T-helper 2 cell (primary cell): ENCODE measurements at regions not wholly inside any gene's neighbourhood (a gene's known extent, or its start where the extent isn't known, plus 50 kb on each side); places are given as distances from the start of the nearest gene placed in this dataset.

Experiments used
- DNase-seq, 5 experiments: peaks; one replicate each; pipeline versions ENCODE4 v3.0.0 to v3.0.0-alpha.2; 2012 to 2022

DNA sequence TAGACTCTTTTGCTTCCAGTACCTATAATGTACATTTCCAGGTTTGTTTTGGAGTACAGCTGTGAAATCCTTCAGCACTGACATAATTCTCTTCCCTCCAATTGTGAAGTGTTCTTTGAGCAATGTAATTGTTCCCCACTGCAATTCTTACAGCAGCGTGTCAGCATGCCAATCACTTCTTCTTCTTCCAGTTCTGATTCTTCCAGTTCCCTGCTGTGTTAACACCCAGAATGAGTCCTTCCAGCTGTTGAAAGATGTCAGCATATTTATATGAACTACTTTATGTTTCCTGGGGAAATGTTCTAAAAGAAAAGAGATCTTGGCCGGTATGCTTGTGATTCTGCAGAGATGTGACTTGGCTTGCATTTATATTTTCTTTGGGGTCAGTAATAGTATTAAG is 213.9 kb downstream of the UNC5CL start:
- no peak for DNase-seq

GRCh38 chr6:40823917-40824891 is 214.8 kb downstream of the UNC5CL start:
- DNase-seq: peak in 1 of 5 experiments; percentile 41

DNA sequence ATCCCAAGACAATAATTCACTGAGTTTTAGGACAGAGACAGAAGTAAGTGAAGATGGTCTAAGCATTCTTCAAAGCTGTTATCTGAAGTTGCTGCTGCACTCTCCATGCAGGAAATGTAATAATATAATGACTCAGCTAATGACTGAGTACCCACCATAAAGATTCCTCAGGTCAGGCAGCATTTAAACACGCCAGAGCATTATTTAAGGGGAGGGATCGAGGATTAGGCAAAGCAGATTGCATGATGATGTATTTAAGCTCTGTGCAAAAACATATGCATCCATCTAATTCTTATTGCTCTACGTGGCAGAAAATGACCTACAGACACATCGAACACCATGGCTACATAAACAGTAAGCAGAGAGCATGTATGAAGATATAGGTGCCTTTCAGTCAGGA is 216.4 kb downstream of the UNC5CL start:
- DNase-seq: no peak

DNA sequence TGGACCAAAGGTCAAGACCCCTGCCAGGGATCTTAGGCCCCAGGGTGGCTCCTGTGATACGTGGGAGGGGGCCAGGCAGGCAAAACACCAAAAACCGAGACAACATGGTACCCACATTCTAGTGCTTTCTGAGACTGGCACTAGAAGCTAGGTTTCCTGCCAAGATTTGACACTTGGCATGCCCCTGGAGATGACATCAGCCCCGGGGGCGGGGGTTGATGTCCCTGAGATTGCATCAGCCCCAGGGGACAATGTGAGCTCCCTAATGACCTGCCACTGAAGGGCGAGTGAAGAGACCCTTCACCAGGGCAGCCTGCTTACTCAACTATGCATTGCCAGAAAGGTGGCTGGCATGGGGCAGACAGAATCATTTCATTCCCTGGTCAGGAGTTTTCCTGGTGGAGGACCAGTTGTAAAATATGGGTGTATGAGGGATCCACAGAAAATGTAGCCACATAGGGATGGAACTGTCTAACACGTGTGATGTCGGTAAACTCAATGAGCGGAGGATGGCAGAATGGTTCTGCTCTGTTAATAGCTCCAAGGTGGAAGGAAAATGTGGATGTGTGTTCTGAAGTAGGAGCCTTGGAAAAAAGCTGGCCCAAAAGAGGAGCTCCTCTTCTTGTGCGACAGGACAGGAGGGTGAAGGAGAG is 219.7 kb downstream of the UNC5CL start:
- no peak for DNase-seq

DNA sequence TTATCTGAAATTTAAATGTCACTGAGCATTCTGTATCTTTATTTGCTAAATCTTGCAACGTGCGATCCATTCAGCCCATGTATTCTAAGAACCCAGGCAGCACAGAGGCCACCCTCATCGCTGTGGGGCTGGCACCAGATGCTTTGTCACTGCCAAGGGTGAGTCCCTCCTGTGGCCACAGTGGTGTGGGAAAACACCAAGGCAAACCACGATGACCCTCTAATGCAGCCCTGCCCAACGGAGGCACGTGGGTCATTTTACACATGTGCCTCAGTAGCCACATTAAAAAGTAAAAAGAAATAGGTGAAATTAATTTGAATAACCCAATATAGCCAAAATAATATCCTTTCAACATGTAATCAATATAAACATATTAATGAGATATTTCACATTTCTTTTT is 221.7 kb downstream of the UNC5CL start:
- DNase-seq: no peak

DNA sequence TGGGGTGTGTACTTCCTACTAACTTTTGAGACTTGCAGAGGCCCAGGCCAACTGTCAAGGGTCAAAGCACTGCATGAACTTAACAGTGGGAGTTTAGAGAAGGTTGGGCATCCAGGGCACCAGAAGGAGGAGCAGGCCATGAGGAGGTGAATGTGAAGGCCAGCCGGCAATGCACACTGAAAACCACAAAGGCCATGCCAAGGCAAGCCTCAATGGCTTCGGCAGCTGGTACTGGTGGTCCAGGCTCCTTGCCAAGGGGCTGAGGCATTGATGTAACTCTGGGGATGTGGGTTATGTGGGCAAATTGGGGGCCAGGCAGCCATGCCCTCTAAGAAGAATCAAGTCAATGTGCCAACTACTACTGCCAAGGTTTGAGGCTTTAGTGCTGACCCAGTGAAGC is 222.4 kb downstream of the UNC5CL start:
- DNase-seq: no peak

GRCh38 chr6:40815731-40816130 is 223.3 kb downstream of the UNC5CL start:
- DNase-seq: no peak

- DNase-seq: no peak
These were observed 223.0 kb upstream of the LRFN2 start for GRCh38 chr6:40810171-40810570.

GRCh38 chr6:40809627-40810026 is 222.5 kb upstream of the LRFN2 start:
- DNase-seq: no peak

DNA sequence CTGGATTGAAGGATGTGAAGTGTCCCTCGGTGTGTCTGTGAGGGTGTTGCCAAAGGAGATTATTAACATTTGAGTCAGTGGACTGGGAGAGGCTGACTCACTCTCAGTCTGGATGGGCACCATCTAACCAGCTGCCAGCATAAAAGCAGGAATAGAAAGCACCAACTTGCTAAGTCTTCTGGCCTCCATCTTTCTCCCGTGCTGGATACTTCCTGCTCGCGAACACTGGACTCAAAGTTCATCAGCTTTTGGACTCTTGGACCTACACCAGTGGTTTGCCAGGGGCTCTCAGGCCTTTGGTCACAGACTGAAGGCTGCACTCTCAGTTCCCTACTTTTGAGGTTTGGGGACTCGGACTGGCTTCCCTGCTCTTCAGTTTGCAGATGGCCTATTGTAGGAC is 220.3 kb upstream of the LRFN2 start:
- no peak for DNase-seq

- DNase-seq: no peak
These were observed 219.2 kb upstream of the LRFN2 start for GRCh38 chr6:40806256-40806864.

- no peak for DNase-seq
These were observed 218.2 kb upstream of the LRFN2 start for GRCh38 chr6:40805336-40805735.

DNA sequence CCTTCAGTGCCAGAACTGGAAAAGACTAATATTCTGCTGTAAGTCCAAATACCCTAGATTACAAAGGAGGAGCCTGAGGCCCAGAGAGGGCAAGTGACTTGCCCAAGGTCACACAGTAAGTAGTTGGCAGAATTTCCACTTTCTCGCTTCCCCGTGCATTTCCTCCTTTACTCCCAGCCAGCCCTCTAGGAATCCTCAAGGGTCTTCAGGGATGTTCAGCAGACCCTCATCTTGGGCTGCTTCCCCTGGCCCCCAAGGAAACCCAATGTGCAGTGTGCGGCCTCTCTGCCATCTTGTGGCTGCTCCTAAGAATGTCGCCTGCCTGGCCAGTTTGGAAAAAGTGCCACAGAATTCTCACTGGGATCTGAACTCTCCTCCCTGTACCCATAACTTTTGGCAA is 217.7 kb upstream of the LRFN2 start:
- DNase-seq: no peak

DNA sequence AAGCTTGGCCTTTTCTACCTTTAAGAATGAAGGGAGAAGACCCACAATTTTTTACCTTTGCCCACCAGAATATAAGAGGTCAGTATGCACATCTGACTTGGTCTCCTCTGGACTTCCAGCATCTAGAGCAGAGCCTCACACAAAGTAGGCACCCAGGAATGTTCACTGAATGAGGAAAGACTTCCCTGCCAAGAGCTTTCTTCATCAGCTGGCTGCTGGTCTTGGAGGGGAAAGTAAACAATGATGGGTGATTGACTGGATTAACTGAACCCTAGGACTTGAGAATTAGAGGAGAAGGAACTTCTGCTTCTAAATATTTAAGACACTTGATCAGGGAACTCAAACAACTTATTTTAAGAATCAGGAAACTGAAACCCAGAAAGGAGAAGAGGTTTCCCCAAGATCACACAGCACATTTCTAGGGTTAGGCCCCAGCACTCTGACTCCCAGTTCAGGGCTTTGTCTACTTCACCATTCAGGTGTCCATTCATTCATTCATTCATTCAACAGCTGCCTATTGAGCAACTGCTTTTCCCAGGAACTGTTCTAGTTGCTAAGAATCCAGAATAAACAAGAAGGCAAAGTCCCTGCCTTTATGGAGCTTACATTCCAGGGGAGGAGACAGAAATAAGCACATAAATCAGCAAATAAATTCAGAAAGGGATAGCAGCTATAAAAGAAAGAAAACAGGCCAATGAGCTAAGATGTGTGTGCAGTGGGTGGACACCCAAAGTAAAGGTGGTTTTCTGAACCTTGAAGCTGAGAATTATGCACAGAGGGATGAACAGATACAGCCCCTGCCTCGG is 216.9 kb upstream of the LRFN2 start:
- no peak for DNase-seq

- no peak for DNase-seq
These were observed 215.3 kb upstream of the LRFN2 start for GRCh38 chr6:40802481-40802880.

GRCh38 chr6:40799296-40800140 is 212.4 kb upstream of the LRFN2 start:
- DNase-seq: no peak

- no peak for DNase-seq
These were observed 211.1 kb upstream of the LRFN2 start for GRCh38 chr6:40798069-40798770.

DNA sequence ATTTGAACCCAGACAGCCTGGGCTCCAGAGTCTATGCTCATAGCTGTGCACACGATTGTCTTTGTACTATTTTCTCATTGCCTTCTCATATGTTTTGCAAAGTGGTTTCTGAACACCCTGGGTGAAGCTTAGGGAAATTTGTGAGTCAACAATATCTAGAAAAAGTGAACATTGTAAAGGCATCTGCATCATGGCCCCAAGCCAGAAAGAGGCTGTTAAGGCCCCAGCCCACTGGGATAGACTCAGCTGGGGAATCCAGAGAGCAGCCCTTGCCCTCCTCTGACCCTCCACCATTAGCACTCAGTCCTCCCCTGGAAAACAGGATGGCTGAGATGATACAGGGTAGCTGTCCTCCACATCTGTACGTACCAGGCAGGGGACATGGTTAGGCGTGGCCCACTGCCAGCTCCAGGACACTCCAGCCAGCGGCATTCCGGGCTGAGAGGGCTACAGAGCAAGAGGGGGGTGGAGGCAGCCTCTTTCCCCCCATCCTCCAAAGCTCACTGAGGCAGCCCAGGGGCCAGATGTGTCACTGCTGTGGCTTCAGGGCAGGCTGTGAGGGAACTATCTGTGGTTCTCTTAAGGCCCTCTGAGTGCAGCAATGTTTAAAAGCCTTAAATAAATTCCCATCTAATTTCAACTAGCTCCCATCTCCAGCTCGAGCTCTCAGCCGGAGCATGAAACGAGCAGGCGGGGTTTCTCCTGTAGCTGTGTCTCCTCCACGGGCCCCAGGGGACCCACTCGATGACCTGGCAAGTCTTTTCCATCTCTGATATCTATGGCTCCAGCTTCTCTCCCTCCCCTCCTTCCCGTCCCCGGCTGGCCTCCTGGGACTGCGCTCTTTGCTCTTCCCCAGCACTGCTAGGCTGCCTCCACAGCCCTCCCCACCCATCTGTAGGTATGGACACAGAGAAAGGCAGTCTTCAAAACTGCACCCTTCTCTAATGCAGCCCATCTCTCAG is 209.4 kb upstream of the LRFN2 start:
- no peak for DNase-seq

DNA sequence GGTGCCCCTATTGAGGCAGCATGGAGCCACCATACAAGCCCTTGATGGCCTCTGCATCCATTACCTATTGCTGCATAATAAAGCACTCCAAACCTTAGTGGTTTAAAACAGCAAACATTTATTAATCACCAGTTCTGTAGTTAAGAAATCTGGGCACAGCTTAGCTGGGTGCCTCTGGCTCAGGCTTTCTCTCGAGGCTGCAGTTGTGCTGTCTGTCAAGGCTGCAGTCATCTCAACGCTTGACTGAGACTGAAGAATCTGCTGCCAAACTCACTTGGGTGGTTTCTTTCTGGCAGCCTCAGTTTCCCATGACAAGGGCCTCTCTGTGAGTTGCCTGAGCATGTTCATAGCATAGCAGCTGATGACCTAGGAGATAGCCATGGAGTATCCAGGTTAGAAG is 207.4 kb upstream of the LRFN2 start:
- DNase-seq: no peak

GRCh38 chr6:40792183-40792582 is 205.0 kb upstream of the LRFN2 start:
- DNase-seq: no peak
